H1 (cell line): ENCODE measurements at regions not wholly inside any gene's neighbourhood (a gene's known extent, or its start where the extent isn't known, plus 50 kb on each side); places are given as distances from the start of the nearest gene placed in this dataset.

Experiments
- CTCF ChIA-PET: fragments of 300-600 bp; sonication (Branson Sonifier 250); formaldehyde crosslinking; loops from one replicate; lab custom pipeline; 2021; ENCODE audit not compliant: partially characterized antibody; lab: Charles Lee
- POLR2A ChIA-PET: fragments of 300-600 bp; sonication (Branson Sonifier 250); formaldehyde crosslinking; loops from one replicate; lab custom pipeline; 2021; ENCODE audit warnings: inconsistent platforms; ENCODE audit not compliant: partially characterized antibody; lab: Charles Lee
- DNase-seq, 2 experiments: peaks; one replicate each; pipeline versions ENCODE4 v3.0.0 to v3.0.0-alpha.2; 2010 to 2022; ENCODE audit warnings: low spot score in 2 of 2, low read depth in 1 of 2, mixed read lengths in 1 of 2
- FAIRE-seq: peaks from 2 replicates; lab custom pipeline; 2011; peaks lifted over from hg19 to GRCh38; lab: Jason Lieb, UNC
- H2AFZ ChIP-seq: 2 replicates; pipeline ENCODE4 v1.8.1; 2012; ENCODE audit warnings: low read length, inconsistent platforms
- H2AK5ac ChIP-seq: 2 replicates; pipeline ENCODE4 v1.6.1; 2013; ENCODE audit warnings: low read depth, low read length
- H2BK120ac ChIP-seq: replicated peaks from 2 replicates; pipeline ENCODE3; 2013; ENCODE audit warnings: low read depth, low read length, inconsistent platforms
- H2BK12ac ChIP-seq: 2 replicates; pipeline ENCODE4 v1.6.1; 2013; ENCODE audit warnings: low read depth, low read length
- H2BK15ac ChIP-seq: 2 replicates; pipeline ENCODE4 v1.6.1; 2013; ENCODE audit warnings: low read length
- H2BK20ac ChIP-seq: 2 replicates; pipeline ENCODE4 v1.6.1; 2013; ENCODE audit warnings: low read length
- H2BK5ac ChIP-seq: 2 replicates; pipeline ENCODE4 v1.6.1; 2013; ENCODE audit warnings: low read depth, low read length
- H3K14ac ChIP-seq: 2 replicates; pipeline ENCODE4 v1.6.1; 2013; ENCODE audit warnings: inconsistent platforms; ENCODE audit not compliant: insufficient read length
- H3K18ac ChIP-seq: 2 replicates; pipeline ENCODE4 v1.6.1; 2013; ENCODE audit warnings: low read length; ENCODE audit errors: extremely low read depth
- H3K23ac ChIP-seq: 2 replicates; pipeline ENCODE4 v1.6.1; 2013; ENCODE audit warnings: inconsistent platforms; ENCODE audit not compliant: insufficient read length
- H3K23me2 ChIP-seq: 2 replicates; pipeline ENCODE4 v1.6.1; 2013; ENCODE audit warnings: low read depth, low read length
- H3K27ac ChIP-seq: 2 replicates; pipeline ENCODE4 v1.6.1; 2011; ENCODE audit warnings: low read depth, low read length, inconsistent platforms
- H3K27me3 ChIP-seq, 4 experiments: replicated peaks in 1 of 4; 1 replicate in 1 of 4; 2 replicates in 3 of 4; pipeline versions ENCODE4 v1.6.1 to v1.8.1; 2011 to 2013; ENCODE audit warnings: low read length in 3 of 4, mild to moderate bottlenecking in 3 of 4, inconsistent platforms in 2 of 4, mixed read lengths in 2 of 4, moderate library complexity in 1 of 4; ENCODE audit not compliant: control insufficient read depth in 3 of 4, insufficient read depth in 3 of 4; ENCODE audit errors: extremely low read depth in 1 of 4
- H3K36me3 ChIP-seq, 4 experiments: 2 replicates each; pipeline versions ENCODE4 v1.6.1 to v1.8.1; 2011 to 2013; ENCODE audit warnings: mild to moderate bottlenecking in 4 of 4, low read length in 3 of 4, moderate library complexity in 2 of 4, control low read depth in 1 of 4, inconsistent platforms in 1 of 4; ENCODE audit not compliant: insufficient read depth in 4 of 4, control insufficient read depth in 2 of 4
- H3K4ac ChIP-seq: replicated peaks from 2 replicates; pipeline ENCODE3; 2013; ENCODE audit warnings: low read length, low read depth, mixed read lengths, inconsistent platforms; ENCODE audit not compliant: insufficient read length
- H3K4me1 ChIP-seq, 4 experiments: replicated peaks in 1 of 4; 1 replicate in 1 of 4; 2 replicates in 3 of 4; pipeline versions ENCODE4 v1.6.1 to v1.8.1; 2011 to 2013; ENCODE audit warnings: low read length in 3 of 4, inconsistent platforms in 2 of 4, mixed read lengths in 1 of 4; ENCODE audit not compliant: insufficient read depth in 4 of 4, control insufficient read depth in 3 of 4
- H3K4me2 ChIP-seq, 2 experiments: 2 replicates each; pipeline versions ENCODE4 v1.6.1 to v1.8.1; 2011 to 2013; ENCODE audit warnings: low read depth in 2 of 2, low read length in 2 of 2, control low read depth in 1 of 2, inconsistent platforms in 1 of 2, mild to moderate bottlenecking in 1 of 2; ENCODE audit not compliant: insufficient read depth in 1 of 2
- H3K4me3 ChIP-seq, 4 experiments: fragments of 200-600, 300-600 bp in 1 of 4; sonication (generic), shearing (Covaris generic), sonication (Bioruptor Twin) in 1 of 4; 2 replicates each; pipeline versions ENCODE4 v1.5.1 to v1.8.1; 2011 to 2016; ENCODE audit warnings: low read length in 4 of 4, low read depth in 3 of 4, control low read depth in 2 of 4, inconsistent platforms in 2 of 4, mild to moderate bottlenecking in 2 of 4, mixed read lengths in 1 of 4, moderate library complexity in 1 of 4; ENCODE audit not compliant: insufficient read depth in 2 of 4; ENCODE audit errors: extremely low read depth in 1 of 4
- H3K56ac ChIP-seq: replicated peaks from 2 replicates; pipeline ENCODE3; 2013; ENCODE audit warnings: low read depth, mild to moderate bottlenecking, mixed read lengths, low read length, inconsistent platforms; ENCODE audit not compliant: insufficient read length
- H3K79me1 ChIP-seq: 2 replicates; pipeline ENCODE4 v1.6.1; 2013; ENCODE audit warnings: low read depth, low read length, control low read depth
- H3K79me2 ChIP-seq, 2 experiments: 2 replicates each; pipeline versions ENCODE4 v1.6.1 to v1.8.1; 2012 to 2013; ENCODE audit warnings: low read length in 2 of 2, mild to moderate bottlenecking in 2 of 2, inconsistent platforms in 1 of 2; ENCODE audit not compliant: insufficient read depth in 2 of 2, control insufficient read depth in 1 of 2
- H3K9ac ChIP-seq, 4 experiments: replicated peaks in 1 of 4; 1 replicate in 1 of 4; 2 replicates in 3 of 4; pipeline versions ENCODE4 v1.6.1 to v1.8.1; 2011 to 2013; ENCODE audit warnings: low read depth in 3 of 4, low read length in 3 of 4, control low read depth in 2 of 4, mild to moderate bottlenecking in 2 of 4, moderate library complexity in 2 of 4, inconsistent platforms in 1 of 4; ENCODE audit errors: extremely low read depth in 1 of 4
- H3K9me3 ChIP-seq, 2 experiments: 2 replicates each; pipeline versions ENCODE4 v1.6.1 to v1.8.1; 2012 to 2013; ENCODE audit warnings: mild to moderate bottlenecking in 2 of 2, moderate library complexity in 2 of 2, control low read depth in 1 of 2, inconsistent platforms in 1 of 2, low read depth in 1 of 2, low read length in 1 of 2, mixed read lengths in 1 of 2; ENCODE audit not compliant: insufficient read depth in 2 of 2
- H4K20me1 ChIP-seq, 2 experiments: replicated peaks in 1 of 2; 2 replicates each; pipeline versions ENCODE3 to v1.8.1; 2011 to 2013; ENCODE audit warnings: inconsistent platforms in 2 of 2, low read length in 2 of 2, mild to moderate bottlenecking in 1 of 2; ENCODE audit not compliant: insufficient read depth in 2 of 2, control insufficient read depth in 1 of 2
- H4K5ac ChIP-seq: 2 replicates; pipeline ENCODE4 v1.6.1; 2013; ENCODE audit warnings: low read length, low read depth, mixed read lengths, inconsistent platforms; ENCODE audit not compliant: insufficient read length
- H4K8ac ChIP-seq: 2 replicates; pipeline ENCODE4 v1.8.0; 2013; ENCODE audit warnings: mild to moderate bottlenecking, moderate library complexity, low read length, inconsistent platforms; ENCODE audit not compliant: insufficient read depth; ENCODE audit errors: extremely low read depth
- H4K91ac ChIP-seq: replicated peaks from 2 replicates; pipeline ENCODE3; 2013; ENCODE audit warnings: low read length, mixed read lengths, inconsistent platforms; ENCODE audit not compliant: insufficient read length
- E2F6 ChIP-seq: IDR thresholded peaks from 2 replicates; pipeline ENCODE4 v1.6.1; 2012; ENCODE audit warnings: inconsistent platforms
- KDM4A ChIP-seq: IDR thresholded peaks from one replicate; pipeline ENCODE4 v1.7.1; 2012; ENCODE audit warnings: low read depth, mild to moderate bottlenecking, moderate library complexity, low read length, inconsistent platforms; ENCODE audit not compliant: severe bottlenecking
- RNF2 ChIP-seq: fragments of 200-900, 300-1000 bp; sonication (generic); IDR thresholded peaks from 2 replicates; pipeline ENCODE4 v1.7.1; 2016; ENCODE audit warnings: borderline replicate concordance, low read depth, mild to moderate bottlenecking, antibody characterized with exemption, low read length; ENCODE audit not compliant: poor library complexity, severe bottlenecking; ENCODE audit errors: missing control alignments
- RXRA ChIP-seq: IDR thresholded peaks from 2 replicates; pipeline ENCODE4 v1.6.1; 2011; ENCODE audit warnings: low read depth, mild to moderate bottlenecking, low read length, moderate library complexity; ENCODE audit not compliant: insufficient read depth
- WGBS, 2 experiments: shearing (Covaris generic) in 1 of 2; methylation state at CpG; one replicate each; pipeline versions ENCODE4 v1.1.6 to v1.1.7; 2013 to 2015; ENCODE audit warnings: low lambda C conversion rate in 2 of 2, mixed read lengths in 2 of 2, inconsistent platforms in 1 of 2, low coverage in 1 of 2, missing lambda C conversion rate in 1 of 2; ENCODE audit not compliant: insufficient replicate concordance in 2 of 2, insufficient coverage in 1 of 2, insufficient read length in 1 of 2; ENCODE audit errors: extremely low coverage in 1 of 2, missing lambda C conversion rate in 1 of 2; 5-methylcytosine and 5-hydroxymethylcytosine counted together

- Histone ChIP-seq H3K56ac (no peak overlapping the region), H4K91ac (no peak overlapping the region), H2BK120ac (no peak overlapping the region), H2BK20ac (no peak overlapping the region), H3K4me3 (no peak overlapping the region), H3K4me1 (no peaks in the 10 kb centered on the region), H3K4me2 (no peak overlapping the region), H2AFZ (no peak overlapping the region), H4K8ac (no peak overlapping the region), H3K4ac (no peak overlapping the region), H3K9me3 (no peaks in the 10 kb centered on the region), H3K79me1 (no peaks in the 10 kb centered on the region), H2AK5ac (no peak overlapping the region), H3K14ac (no peak overlapping the region), H2BK12ac (no peak overlapping the region)
- no peak for DNase-seq
- FAIRE-seq: no peak
- POLR2A ChIA-PET: no interaction called here
- CTCF ChIA-PET: interaction anchor here (0.7 kb wide), 1 partner anchor 264 kb away, joined by 3 read pairs; no protein-coding TSS in a partner anchor
- no peak for TF ChIP-seq KDM4A
- TF ChIP-seq RNF2: no peak
- no peak for TF ChIP-seq RXRA
- no peak for TF ChIP-seq E2F6
- TF ChIP-seq, all 59 proteins: peak for 0
- H3K23ac ChIP-seq: no peak overlapping the region
- H3K27ac ChIP-seq: no peak overlapping the region
- H2BK15ac ChIP-seq: no peak overlapping the region
- H2BK5ac ChIP-seq: no peak overlapping the region
- no peak overlapping the region for H3K18ac ChIP-seq
- no peaks in the 10 kb centered on the region for H4K20me1 ChIP-seq
- H3K79me2 ChIP-seq: no peaks in the 10 kb centered on the region
- H3K27me3 ChIP-seq: no peaks in the 10 kb centered on the region
- H3K9ac ChIP-seq: no peak overlapping the region
- H3K23me2 ChIP-seq: no peaks in the 10 kb centered on the region
- no peaks in the 10 kb centered on the region for H3K36me3 ChIP-seq
- 92% methylated on average over 3 of the region's 3 CpGs; no CpG with 5 or more reads in 1 of the 2 experiments for WGBS, 2 experiments
- no peak overlapping the region for H4K5ac ChIP-seq
These were observed 175.8 kb upstream of the VGLL2 start for GRCh38 chr6:117089604-117090003.
